NT2/D1 (cell line): ENCODE measurements at regions not wholly inside any gene's neighbourhood (a gene's known extent, or its start where the extent isn't known, plus 50 kb on each side); places are given as distances from the start of the nearest gene placed in this dataset.

Experiments
- SUZ12 ChIP-seq: IDR thresholded peaks from 2 replicates; pipeline ENCODE4 v1.6.1; 2011; ENCODE audit not compliant: insufficient read length, insufficient read depth; ENCODE audit errors: extremely low read depth
- YY1 ChIP-seq: IDR thresholded peaks from 2 replicates; pipeline ENCODE4 v1.6.1; 2011; ENCODE audit not compliant: insufficient read length, insufficient read depth
- ZNF274 ChIP-seq: IDR thresholded peaks from 2 replicates; pipeline ENCODE4 v1.6.1; 2011; ENCODE audit warnings: mild to moderate bottlenecking, low read depth, low read length

- TF ChIP-seq ZNF274 (no peak), YY1 (no peak), SUZ12 (no peak)
Measured at GRCh38 chr11:116257883-116258282, 514.9 kb downstream of the BUD13 start.
